CD14-positive monocyte (primary cell): ENCODE measurements at regions not wholly inside any gene's neighbourhood (a gene's known extent, or its start where the extent isn't known, plus 50 kb on each side); places are given as distances from the start of the nearest gene placed in this dataset.

Experiments
- DNase-seq, 3 donors: peaks; one replicate each; pipeline ENCODE4 v3.0.0-alpha.2; 2011 to 2022
- H2AFZ ChIP-seq: 2 replicates; pipeline ENCODE4 v1.6.0; 2012; ENCODE audit warnings: mild to moderate bottlenecking, low read depth, low read length, inconsistent platforms; ENCODE audit not compliant: insufficient read depth, poor library complexity, severe bottlenecking
- H3K27ac ChIP-seq, 2 donors: 1 replicate in 1 of 2; 2 replicates in 1 of 2; pipeline ENCODE4 v1.5.1; 2012 to 2013; ENCODE audit warnings: low read length in 2 of 2, control low read depth in 1 of 2, inconsistent platforms in 1 of 2, low read depth in 1 of 2, mild to moderate bottlenecking in 1 of 2
- H3K27me3 ChIP-seq, 2 donors: one replicate each; pipeline versions ENCODE4 v1.6.0 to v1.6.1; 2011 to 2013; ENCODE audit warnings: low read length in 2 of 2; ENCODE audit not compliant: control insufficient read depth in 2 of 2, insufficient read depth in 2 of 2
- H3K36me3 ChIP-seq, 2 donors: replicated peaks in 1 of 2; 1 replicate in 1 of 2; 2 replicates in 1 of 2; pipeline versions ENCODE4 v1.5.1 to v1.6.1; 2012 to 2013; ENCODE audit warnings: low read length in 2 of 2, control low read depth in 1 of 2, inconsistent platforms in 1 of 2, mild to moderate bottlenecking in 1 of 2; ENCODE audit not compliant: insufficient read depth in 2 of 2, control insufficient read depth in 1 of 2
- H3K4me1 ChIP-seq, 2 donors: 1 replicate in 1 of 2; 2 replicates in 1 of 2; pipeline versions ENCODE4 v1.5.1 to v1.6.1; 2012 to 2013; ENCODE audit warnings: low read length in 2 of 2, control low read depth in 1 of 2, inconsistent platforms in 1 of 2, mild to moderate bottlenecking in 1 of 2, moderate library complexity in 1 of 2; ENCODE audit not compliant: insufficient read depth in 2 of 2, control insufficient read depth in 1 of 2
- H3K4me2 ChIP-seq: replicated peaks from 2 replicates; pipeline ENCODE3; 2012; ENCODE audit warnings: low read length, moderate library complexity, mild to moderate bottlenecking; ENCODE audit not compliant: poor library complexity, severe bottlenecking; ENCODE audit errors: extremely low read depth
- H3K4me3 ChIP-seq, 3 experiments: fragments of 200-600 bp in 1 of 3; sonication (generic) in 1 of 3; replicated peaks in 1 of 3; 1 replicate in 2 of 3; 2 replicates in 1 of 3; pipeline ENCODE4 v1.5.1; 2011 to 2013; ENCODE audit warnings: low read length in 3 of 3, mild to moderate bottlenecking in 3 of 3, control low read depth in 2 of 3, low read depth in 2 of 3, inconsistent platforms in 1 of 3, moderate library complexity in 1 of 3
- H3K79me2 ChIP-seq: 2 replicates; pipeline ENCODE4 v1.6.0; 2012; ENCODE audit warnings: mild to moderate bottlenecking, control low read depth, inconsistent platforms, low read length, moderate library complexity; ENCODE audit not compliant: insufficient read depth
- H3K9ac ChIP-seq: 2 replicates; pipeline ENCODE4 v1.6.0; 2017; ENCODE audit warnings: low read length, mild to moderate bottlenecking; ENCODE audit not compliant: insufficient read depth, poor library complexity, severe bottlenecking
- H3K9me3 ChIP-seq, 2 donors: replicated peaks in 1 of 2; 1 replicate in 1 of 2; 2 replicates in 1 of 2; pipeline versions ENCODE4 v1.5.1 to v1.6.1; 2012 to 2013; ENCODE audit warnings: low read length in 2 of 2, control low read depth in 1 of 2; ENCODE audit not compliant: control insufficient read depth in 1 of 2, insufficient read depth in 1 of 2
- H4K20me1 ChIP-seq: 2 replicates; pipeline ENCODE4 v1.6.0; 2012; ENCODE audit warnings: mild to moderate bottlenecking, low read length, control low read depth, moderate library complexity; ENCODE audit not compliant: insufficient read depth
- H3K27ac Mint-ChIP-seq, 7 donors: one replicate each; pipeline ENCODE4 v1.8.0; 2020; ENCODE audit warnings: mild to moderate bottlenecking in 7 of 7, mixed read lengths in 7 of 7, moderate library complexity in 6 of 7, inconsistent platforms in 2 of 7
- H3K27me3 Mint-ChIP-seq, 3 donors: one replicate each; pipeline ENCODE4 v1.8.0; 2021 to 2022; ENCODE audit warnings: low read depth in 3 of 3, mild to moderate bottlenecking in 3 of 3, mixed read lengths in 3 of 3, moderate library complexity in 3 of 3, inconsistent platforms in 1 of 3
- H3K36me3 Mint-ChIP-seq, 2 donors: one replicate each; pipeline ENCODE4 v1.8.0; 2020; ENCODE audit warnings: mixed read lengths in 2 of 2, inconsistent platforms in 1 of 2, mild to moderate bottlenecking in 1 of 2
- H3K4me1 Mint-ChIP-seq: one replicate; pipeline ENCODE4 v1.8.0; 2020; ENCODE audit warnings: mild to moderate bottlenecking, mixed read lengths
- H3K4me3 Mint-ChIP-seq, 2 donors: one replicate each; pipeline ENCODE4 v1.8.0; 2020; ENCODE audit warnings: mild to moderate bottlenecking in 2 of 2, mixed read lengths in 2 of 2, moderate library complexity in 1 of 2
- H3K9me3 Mint-ChIP-seq, 7 donors: one replicate each; pipeline ENCODE4 v1.8.0; 2020 to 2022; ENCODE audit warnings: mixed read lengths in 7 of 7, mild to moderate bottlenecking in 6 of 7, moderate library complexity in 6 of 7, inconsistent platforms in 2 of 7
- CTCF ChIP-seq: fragments of 200-600 bp; IDR thresholded peaks from one replicate; pipeline ENCODE4 v1.8.0; 2022; ENCODE audit warnings: antibody characterized with exemption, mild to moderate bottlenecking
- WGBS: methylation state at CpG from one replicate; pipeline ENCODE4 v1.1.5; 2013; ENCODE audit warnings: missing lambda C conversion rate; ENCODE audit not compliant: insufficient coverage; 5-methylcytosine and 5-hydroxymethylcytosine counted together
- intact Hi-C, 2 donors: fragments of 100-400 bp; cut with micrococcal nuclease; formaldehyde crosslinking; loops; one replicate each; pipeline versions ENCODE4 v1.15.0 to v1.15.1; 2023

GRCh38 chr22:44394246-44395117 lies 81.7 kb upstream of the SHISAL1 start:
- H3K4me1 Mint-ChIP-seq: no peaks in the 10 kb centered on the region
- Histone ChIP-seq H3K4me3 (no peak overlapping the region), H3K79me2 (no peaks in the 10 kb centered on the region), H3K9me3 (no peaks in the 10 kb centered on the region), H3K27me3 (no peaks in the 10 kb centered on the region), H3K4me1 (no peaks in the 10 kb centered on the region), H4K20me1 (no peaks in the 10 kb centered on the region), H3K4me2 (no peak overlapping the region), H3K9ac (no peak overlapping the region), H3K36me3 (no peaks in the 10 kb centered on the region), H3K27ac (no peak overlapping the region), H2AFZ (no peak overlapping the region)
- H3K36me3 Mint-ChIP-seq: no peaks in the 10 kb centered on the region
- no peak overlapping the region for H3K4me3 Mint-ChIP-seq
- H3K27ac Mint-ChIP-seq: no peak overlapping the region
- WGBS: 94% methylated on average over 19 of the region's 22 CpGs
- no peak for TF ChIP-seq CTCF
- peaks cover 0 to 1% (median 0%) of the 10 kb centered on the region in 7 donors for H3K9me3 Mint-ChIP-seq
- intact Hi-C loops: no loop called here
- H3K27me3 Mint-ChIP-seq: peaks cover 5 to 9% (median 6%) of the 10 kb centered on the region in 3 donors
- DNase-seq: no peak

GRCh38 chr22:44393066-44393465 lies 80.3 kb upstream of the SHISAL1 start:
- Histone ChIP-seq H3K9ac (no peak overlapping the region), H4K20me1 (no peaks in the 10 kb centered on the region), H3K27me3 (peaks cover 0 to 4% of the 10 kb centered on the region in 2 donors), H3K79me2 (no peaks in the 10 kb centered on the region), H3K9me3 (no peaks in the 10 kb centered on the region), H3K4me1 (no peaks in the 10 kb centered on the region), H2AFZ (no peak overlapping the region), H3K27ac (no peak overlapping the region), H3K36me3 (no peaks in the 10 kb centered on the region), H3K4me2 (no peak overlapping the region), H3K4me3 (no peak overlapping the region)
- 63% methylated on average over 7 of the region's 8 CpGs for WGBS
- peaks cover 4 to 7% (median 7%) of the 10 kb centered on the region in 3 donors for H3K27me3 Mint-ChIP-seq
- H3K36me3 Mint-ChIP-seq: no peaks in the 10 kb centered on the region
- no peak overlapping the region for H3K27ac Mint-ChIP-seq
- TF ChIP-seq CTCF: no peak
- no peak overlapping the region for H3K4me3 Mint-ChIP-seq
- intact Hi-C loops: no loop called here
- no peaks in the 10 kb centered on the region for H3K4me1 Mint-ChIP-seq
- no peak for DNase-seq
- peaks cover 0 to 1% (median 0%) of the 10 kb centered on the region in 7 donors for H3K9me3 Mint-ChIP-seq
